A673 (cell line): ENCODE measurements at regions not wholly inside any gene's neighbourhood (a gene's known extent, or its start where the extent isn't known, plus 50 kb on each side); places are given as distances from the start of the nearest gene placed in this dataset.

Experiments used
- BruUV-seq: library from RNA; stranded (reverse); fragments of 400-500 nt; replicated peaks from 2 replicates; lab custom pipeline; 2021; lab: Mats Ljungman, UMichigan
- CTCF ChIA-PET: fragments of 300-600 bp; sonication (Branson Sonifier 250); formaldehyde crosslinking; loops from one replicate; lab custom pipeline; 2022; ENCODE audit warnings: antibody characterized with exemption; lab: Charles Lee
- POLR2A ChIA-PET: fragments of 300-600 bp; sonication (Branson Sonifier 250); formaldehyde crosslinking; loops from one replicate; lab custom pipeline; 2022; ENCODE audit warnings: antibody characterized with exemption; ENCODE audit not compliant: low non-redundant PET; lab: Charles Lee
- DNase-seq: peaks from one replicate; pipeline ENCODE4 v3.0.0-alpha.2; 2015; ENCODE audit warnings: low spot score
- H3K27ac ChIP-seq: fragments of 200-600 bp; sonication (generic); 2 replicates; pipeline ENCODE4 v1.5.1; 2016; ENCODE audit warnings: mixed run types, low read depth, mild to moderate bottlenecking, mixed read lengths, antibody characterized with exemption, low read length; ENCODE audit not compliant: poor library complexity, severe bottlenecking
- H3K27me3 ChIP-seq: fragments of 200-600 bp; sonication (generic); replicated peaks from 2 replicates; pipeline ENCODE4 v1.6.1; 2017; ENCODE audit warnings: mixed run types, low read depth, mild to moderate bottlenecking, mixed read lengths, antibody characterized with exemption, low read length; ENCODE audit not compliant: insufficient read depth, poor library complexity
- H3K36me3 ChIP-seq: fragments of 200-600 bp; sonication (generic); 2 replicates; pipeline ENCODE4 v1.6.1; 2016; ENCODE audit warnings: mixed run types, mild to moderate bottlenecking, mixed read lengths, antibody characterized with exemption, low read length; ENCODE audit not compliant: insufficient read depth, poor library complexity, severe bottlenecking
- H3K4me1 ChIP-seq: fragments of 200-600 bp; sonication (generic); 2 replicates; pipeline ENCODE4 v1.6.1; 2017; ENCODE audit warnings: mixed run types, mild to moderate bottlenecking, mixed read lengths, antibody characterized with exemption, low read length; ENCODE audit not compliant: insufficient read depth, poor library complexity, severe bottlenecking
- H3K4me3 ChIP-seq: fragments of 200-600 bp; sonication (generic); 2 replicates; pipeline ENCODE4 v1.5.1; 2016; ENCODE audit warnings: low read depth, mixed run types, mild to moderate bottlenecking, mixed read lengths, low read length; ENCODE audit not compliant: poor library complexity, severe bottlenecking
- H3K9me3 ChIP-seq: fragments of 200-600 bp; sonication (generic); 2 replicates; pipeline ENCODE4 v1.6.1; 2016; ENCODE audit warnings: mixed run types, low read depth, mild to moderate bottlenecking, mixed read lengths, antibody characterized with exemption, low read length; ENCODE audit not compliant: poor library complexity, severe bottlenecking
- EZH2 ChIP-seq: fragments of 200-600 bp; sonication (generic); IDR thresholded peaks from 2 replicates; pipeline ENCODE4 v1.6.1; 2017; ENCODE audit warnings: borderline replicate concordance, low read depth, mild to moderate bottlenecking, mixed read lengths, antibody characterized with exemption, low read length; ENCODE audit not compliant: poor library complexity, severe bottlenecking
- intact Hi-C: fragments of 100-400 bp; cut with micrococcal nuclease; formaldehyde crosslinking; loops from one replicate; pipeline ENCODE4 v1.10.0; 2022; ENCODE audit not compliant: unreplicated experiment
- TF ChIP-seq, protein P1 (sequence below): fragments of 300-800, 200-600 bp; sonication (generic); conservative IDR thresholded peaks from 2 replicates; pipeline ENCODE4 v1.5.1; 2017; ENCODE audit warnings: low read depth, mild to moderate bottlenecking, antibody characterized with exemption, low read length, moderate library complexity, mixed read lengths

DNA sequence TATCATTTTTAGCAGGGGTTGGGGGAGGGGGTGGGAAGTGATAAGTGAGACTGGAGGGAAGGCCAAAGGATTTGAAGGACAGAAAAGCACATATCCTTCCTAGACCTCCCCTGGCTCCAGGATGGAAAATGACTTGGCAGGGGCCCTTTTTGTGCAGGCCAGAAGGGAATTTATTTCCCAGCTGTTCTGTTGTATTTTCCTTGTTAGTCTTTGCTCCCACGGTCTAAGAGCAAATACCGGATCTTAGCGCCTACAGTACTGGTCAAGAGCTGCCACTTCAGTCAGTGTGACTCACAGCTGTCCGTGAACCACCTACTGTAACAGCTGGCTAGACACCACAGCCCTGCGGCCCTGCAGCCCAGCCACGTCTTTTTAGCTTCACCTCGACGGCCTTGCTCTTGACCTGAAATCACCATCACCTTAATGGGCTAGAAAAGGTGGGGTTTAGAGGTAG, 51.0 kb upstream of the ERRFI1 start:
- POLR2A ChIA-PET = no interaction called here
- Histone ChIP-seq H3K27me3 (no peaks in the 10 kb centered on the region), H3K4me1 (no peaks in the 10 kb centered on the region), H3K36me3 (no peaks in the 10 kb centered on the region), H3K27ac (no peak overlapping the region), H3K4me3 (no peak overlapping the region), H3K9me3 (no peaks in the 10 kb centered on the region)
- BruUV-seq = no TSS peak
- DNase-seq = no peak
- no peak for TF ChIP-seq EZH2
- TF ChIP-seq, protein P1, sequence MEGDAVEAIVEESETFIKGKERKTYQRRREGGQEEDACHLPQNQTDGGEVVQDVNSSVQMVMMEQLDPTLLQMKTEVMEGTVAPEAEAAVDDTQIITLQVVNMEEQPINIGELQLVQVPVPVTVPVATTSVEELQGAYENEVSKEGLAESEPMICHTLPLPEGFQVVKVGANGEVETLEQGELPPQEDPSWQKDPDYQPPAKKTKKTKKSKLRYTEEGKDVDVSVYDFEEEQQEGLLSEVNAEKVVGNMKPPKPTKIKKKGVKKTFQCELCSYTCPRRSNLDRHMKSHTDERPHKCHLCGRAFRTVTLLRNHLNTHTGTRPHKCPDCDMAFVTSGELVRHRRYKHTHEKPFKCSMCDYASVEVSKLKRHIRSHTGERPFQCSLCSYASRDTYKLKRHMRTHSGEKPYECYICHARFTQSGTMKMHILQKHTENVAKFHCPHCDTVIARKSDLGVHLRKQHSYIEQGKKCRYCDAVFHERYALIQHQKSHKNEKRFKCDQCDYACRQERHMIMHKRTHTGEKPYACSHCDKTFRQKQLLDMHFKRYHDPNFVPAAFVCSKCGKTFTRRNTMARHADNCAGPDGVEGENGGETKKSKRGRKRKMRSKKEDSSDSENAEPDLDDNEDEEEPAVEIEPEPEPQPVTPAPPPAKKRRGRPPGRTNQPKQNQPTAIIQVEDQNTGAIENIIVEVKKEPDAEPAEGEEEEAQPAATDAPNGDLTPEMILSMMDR = no peak
- intact Hi-C loops = no loop called here
- CTCF ChIA-PET = interaction anchor here (0.6 kb wide), 1 partner anchor 9 kb away, joined by 3 read pairs; no protein-coding TSS in a partner anchor

DNA sequence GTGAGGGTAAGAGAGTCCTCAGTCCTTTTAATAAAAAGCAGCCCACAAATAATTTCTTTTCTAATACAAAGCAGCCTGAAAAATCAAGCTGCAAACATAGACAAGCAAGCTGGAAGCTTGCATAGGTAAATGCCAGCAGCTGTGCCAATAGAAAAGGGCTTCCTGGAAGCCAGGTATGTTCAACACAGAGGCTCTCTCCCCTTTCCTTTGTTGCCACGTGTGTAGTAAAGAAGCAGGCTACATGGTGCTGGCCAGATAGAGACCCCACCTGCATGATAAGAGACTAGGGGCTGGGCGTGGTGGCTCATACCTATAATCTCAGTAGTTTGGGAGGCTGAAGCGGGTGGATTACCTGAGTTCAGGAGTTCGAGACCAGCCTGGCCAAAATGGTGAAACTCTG, 50.1 kb upstream of the ERRFI1 start:
- DNase-seq = no peak
- ChIA-PET POLR2A (no interaction called here), CTCF (no interaction called here)
- TF ChIP-seq EZH2 = no peak
- TF ChIP-seq, protein P1 = no peak
- no peak overlapping the region for H3K4me3 ChIP-seq
- no peaks in the 10 kb centered on the region for H3K27me3 ChIP-seq
- no peaks in the 10 kb centered on the region for H3K9me3 ChIP-seq
- BruUV-seq = no TSS peak
- intact Hi-C loops = no loop called here
- no peaks in the 10 kb centered on the region for H3K36me3 ChIP-seq
- H3K4me1 ChIP-seq = no peaks in the 10 kb centered on the region
- no peak overlapping the region for H3K27ac ChIP-seq
